ENCODE measurements at regions not wholly inside any gene's neighbourhood (a gene's known extent, or its start where the extent isn't known, plus 50 kb on each side); places are given as distances from the start of the nearest gene placed in this dataset.

GRCh38 chr1:104435255-104435654, 685.6 kb downstream of the AMY1C start:
- intact Hi-C loops (cut with DNase I) = no loop called here
- DNase-seq = no peak

DNA sequence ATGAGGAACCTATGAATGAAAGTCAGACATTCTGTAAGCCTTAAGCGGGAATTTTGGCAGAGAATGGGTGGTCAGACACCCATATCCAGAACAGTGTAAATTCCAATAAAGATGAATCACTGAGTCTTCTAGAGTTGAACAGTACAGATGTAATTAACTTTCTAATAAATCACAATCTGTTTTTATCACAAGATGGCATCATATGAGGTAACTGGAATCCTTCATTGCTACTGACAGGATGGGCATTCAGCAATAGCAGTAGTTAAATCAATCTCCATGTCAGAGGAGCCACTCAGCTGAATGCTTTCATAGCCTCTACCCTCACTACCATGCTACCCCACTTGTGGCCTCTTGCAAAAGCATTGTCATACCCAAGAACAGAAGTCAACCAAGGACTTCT, 690.3 kb downstream of the AMY1C start:
- DNase-seq = no peak
- intact Hi-C loops (cut with DNase I) = no loop called here

- intact Hi-C loops (cut with DNase I) = no loop called here
- DNase-seq = no peak
Observed at GRCh38 chr1:104456724-104457123, 707.0 kb downstream of the AMY1C start.

DNA sequence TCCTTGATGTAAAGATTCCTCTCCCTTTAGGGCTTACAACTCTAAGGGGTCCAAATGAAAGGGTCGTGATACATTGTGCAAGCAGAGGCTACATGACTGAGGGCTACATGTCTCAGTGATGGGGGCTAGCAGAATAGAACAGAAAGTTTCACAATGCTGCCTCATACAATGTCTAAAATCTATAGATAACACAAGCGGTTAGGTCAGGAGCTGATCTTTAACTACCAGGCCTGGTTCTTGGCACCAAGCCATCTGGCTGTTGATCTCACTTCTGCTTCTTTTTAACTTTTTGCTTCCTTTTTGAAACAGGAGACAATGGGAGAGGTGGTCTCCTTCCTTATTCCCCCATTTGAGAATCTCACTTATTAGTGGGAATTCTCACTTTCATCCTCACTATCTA, 710.2 kb downstream of the AMY1C start:
- intact Hi-C loops (cut with DNase I) = no loop called here
- DNase-seq = no peak

DNA sequence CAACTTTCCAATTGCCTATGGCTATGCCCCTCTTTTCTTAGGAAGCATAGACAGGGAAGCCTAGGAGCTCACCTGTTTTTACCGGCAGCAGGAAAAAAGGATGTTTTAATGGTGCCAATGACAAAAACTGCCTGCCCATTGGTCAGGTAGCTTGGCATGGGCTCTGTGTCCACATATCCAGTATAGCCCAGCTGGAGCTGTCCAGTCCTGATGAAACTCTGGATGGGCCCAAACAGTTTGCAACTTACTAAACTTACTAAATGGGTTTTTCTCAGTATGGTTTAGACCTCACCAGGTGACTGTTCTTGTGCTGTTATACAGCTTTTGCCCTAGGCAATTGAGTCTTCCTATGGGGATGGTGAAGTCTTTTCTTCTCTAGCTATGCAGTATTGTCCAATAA, 711.2 kb downstream of the AMY1C start:
- no peak for DNase-seq
- intact Hi-C loops (cut with DNase I) = no loop called here

DNA sequence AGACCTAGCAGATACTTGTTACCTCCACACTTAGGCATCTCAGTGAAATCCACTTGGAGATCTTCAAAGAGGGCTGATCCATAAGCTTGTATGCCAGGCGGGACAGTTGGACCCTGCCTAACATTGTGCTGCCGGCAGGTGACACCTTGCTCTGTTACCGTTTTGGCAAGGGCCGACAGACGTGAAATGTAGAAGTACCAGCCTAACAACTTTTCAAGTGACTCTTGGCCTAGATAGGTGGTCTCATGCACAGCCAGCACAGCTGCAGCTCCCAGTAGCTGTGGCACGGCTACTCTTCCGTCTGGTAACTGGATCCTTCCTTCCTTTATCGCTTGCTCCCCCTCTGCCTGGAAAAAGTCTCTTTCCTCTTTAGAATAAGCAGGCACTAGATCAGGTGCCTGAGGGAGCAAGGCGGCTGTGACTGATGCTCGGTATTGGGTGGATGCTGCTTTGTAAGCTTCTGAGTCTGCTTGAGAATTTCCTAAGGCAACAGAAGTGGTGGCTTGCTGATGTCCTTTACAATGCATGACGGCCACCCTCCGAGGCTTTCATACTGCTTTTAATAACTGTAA, 713.5 kb downstream of the AMY1C start:
- intact Hi-C loops (cut with DNase I) = no loop called here
- peak in 1 of 10 donors; percentile 59 for DNase-seq

GRCh38 chr1:104466068-104466467, 716.4 kb downstream of the AMY1C start:
- no peak for DNase-seq
- intact Hi-C loops (cut with DNase I) = no loop called here

- no peak for DNase-seq
- intact Hi-C loops (cut with DNase I) = no loop called here
Observed at GRCh38 chr1:104467590-104467989, 717.9 kb downstream of the AMY1C start.

DNA sequence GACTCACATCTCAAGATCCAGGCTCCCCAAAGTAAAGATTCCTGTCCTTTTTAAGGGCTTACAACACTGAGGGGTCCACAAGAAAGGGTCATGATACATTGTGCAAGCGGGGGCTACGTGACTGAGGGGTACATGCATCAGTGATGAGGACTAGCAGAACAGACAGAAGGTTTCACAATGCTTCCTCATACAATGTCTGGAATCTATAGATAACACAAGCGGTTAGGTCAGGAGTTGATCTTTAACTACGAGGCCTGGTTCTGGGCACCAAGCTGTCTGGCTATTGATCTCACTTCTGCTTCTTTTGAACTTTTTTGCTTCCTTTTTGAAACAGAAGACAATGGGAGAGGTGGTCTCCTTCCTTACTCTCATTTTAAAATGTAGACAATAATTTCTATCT, 718.6 kb downstream of the AMY1C start:
- intact Hi-C loops (cut with DNase I) = no loop called here

DNA sequence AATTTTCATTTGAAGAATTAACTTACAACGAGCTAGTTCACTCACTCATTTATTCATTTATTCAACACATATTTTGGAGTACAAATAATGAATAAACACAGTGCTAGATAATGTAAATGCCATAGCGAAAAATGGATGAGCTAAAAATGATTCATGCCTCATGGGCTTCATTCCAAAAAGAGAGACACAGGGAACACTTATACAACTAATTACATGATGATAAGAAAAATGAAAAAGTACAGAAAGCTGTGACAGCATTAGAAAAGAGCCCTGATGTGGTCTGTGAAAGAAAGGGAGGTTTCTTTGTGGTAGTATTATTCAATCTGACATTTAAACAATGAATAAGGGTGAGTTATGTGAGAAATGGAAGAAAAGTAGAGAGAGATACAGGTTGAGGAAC, 726.4 kb downstream of the AMY1C start:
- no peak for DNase-seq
- intact Hi-C loops (cut with DNase I) = no loop called here

More for the DNA sequence above, 718.6 kb downstream of the AMY1C start:
- DNase-seq = no peak

DNA sequence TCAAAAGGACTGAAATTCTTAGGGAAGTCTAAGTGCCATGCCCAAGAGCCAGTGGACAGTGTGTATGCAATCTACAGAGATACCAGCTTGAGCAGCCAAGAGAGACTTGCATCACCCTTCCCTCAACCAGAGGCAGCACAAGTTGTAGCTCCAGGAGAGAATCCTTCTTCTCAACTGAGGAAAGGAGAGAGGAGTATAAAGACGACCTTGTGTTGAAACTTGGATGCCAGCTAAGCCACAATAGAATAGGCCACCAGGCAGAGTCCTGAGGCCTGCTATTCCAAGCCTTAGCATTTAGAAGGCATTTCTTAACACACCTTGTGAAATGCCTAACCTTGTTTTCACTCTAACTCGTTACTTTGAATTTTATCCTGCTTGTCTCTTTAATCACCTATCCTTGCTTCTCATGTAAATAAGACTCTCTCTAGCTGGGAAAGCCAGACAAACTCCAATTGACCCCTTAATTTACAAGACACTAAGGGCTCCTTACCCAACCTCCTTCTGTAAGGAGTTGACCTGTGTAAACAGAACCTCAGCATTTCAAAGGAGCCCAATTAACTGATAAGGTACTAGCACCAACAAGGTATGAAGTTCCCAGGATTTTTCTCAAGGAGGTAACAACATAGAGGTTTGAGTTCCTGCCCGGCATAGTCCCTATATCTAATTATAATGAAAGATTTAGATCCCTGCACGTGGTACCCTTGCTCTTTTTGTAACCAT, 738.8 kb downstream of the AMY1C start:
- intact Hi-C loops (cut with DNase I) = no loop called here
- no peak for DNase-seq

DNA sequence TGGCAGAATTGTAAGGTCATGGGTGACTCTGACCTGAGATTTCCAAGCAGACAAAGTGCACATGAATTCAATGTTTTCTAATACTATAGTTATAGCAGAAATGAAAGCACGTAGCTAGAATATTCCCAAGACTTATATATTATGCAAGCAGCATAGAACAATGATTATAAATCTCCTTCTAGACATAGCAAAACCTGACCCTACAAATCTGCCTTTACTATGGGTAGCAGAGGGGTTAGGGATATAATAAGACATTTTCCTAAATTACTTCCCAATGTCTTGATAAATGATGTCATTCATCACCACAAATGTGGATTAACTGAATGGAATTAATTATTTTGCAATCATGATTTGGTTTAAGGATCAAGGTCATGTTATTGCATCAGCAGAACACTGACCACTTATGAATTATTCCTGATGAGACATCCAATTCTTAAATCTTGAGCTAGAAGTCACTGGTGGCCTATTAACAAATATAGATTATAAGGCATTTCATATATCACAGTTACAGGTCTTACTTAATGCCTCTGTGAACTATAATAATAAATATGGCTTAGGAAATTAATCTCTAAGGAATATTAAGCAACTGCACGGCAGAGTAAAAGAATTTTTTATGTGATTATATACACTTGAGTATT, 776.6 kb downstream of the AMY1C start:
- intact Hi-C loops (cut with DNase I) = no loop called here
- DNase-seq = no peak

- no peak for DNase-seq
- intact Hi-C loops (cut with DNase I) = no loop called here
Observed at GRCh38 chr1:104531990-104532389, 782.3 kb downstream of the AMY1C start.

DNA sequence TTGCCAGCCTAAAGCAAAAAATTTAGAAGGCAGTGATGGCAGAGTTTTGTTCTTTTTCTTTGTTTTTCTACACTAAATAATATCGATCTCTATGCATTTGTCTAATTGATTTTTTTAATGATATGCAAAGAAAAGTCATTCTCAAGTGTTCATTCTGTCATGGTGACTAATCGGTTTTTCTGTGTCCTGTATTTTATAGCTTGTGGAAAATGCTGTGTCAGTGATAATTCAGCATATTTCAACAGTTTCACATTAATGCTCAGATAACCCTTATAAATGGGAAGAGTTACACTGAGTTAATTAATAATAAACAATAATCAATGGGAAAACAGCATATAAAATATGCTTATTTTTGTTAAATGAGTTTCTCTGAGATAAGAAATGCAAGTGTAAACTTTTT, 824.9 kb downstream of the AMY1C start:
- no peak for DNase-seq
- intact Hi-C loops (cut with DNase I) = no loop called here

DNA sequence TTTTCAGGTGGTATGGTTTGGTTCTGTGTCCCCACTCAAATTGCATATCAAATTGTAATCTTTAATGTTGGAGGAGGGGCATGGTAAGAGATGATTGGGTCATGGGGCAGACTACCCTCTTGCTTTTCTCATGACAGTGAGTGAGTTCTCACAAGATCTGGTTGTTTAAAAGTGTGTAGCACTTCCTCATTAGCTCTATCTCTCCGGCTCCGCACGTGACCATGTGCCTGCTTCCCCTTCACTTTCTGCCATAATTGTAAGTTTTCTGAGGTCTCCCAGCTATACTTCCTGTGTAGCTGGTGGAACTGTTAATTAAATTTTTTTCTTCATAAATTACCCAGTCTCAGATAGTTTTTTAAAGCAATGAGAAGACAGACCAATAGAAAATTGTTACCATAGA, 843.2 kb downstream of the AMY1C start:
- intact Hi-C loops (cut with DNase I) = no loop called here
- DNase-seq = no peak

DNA sequence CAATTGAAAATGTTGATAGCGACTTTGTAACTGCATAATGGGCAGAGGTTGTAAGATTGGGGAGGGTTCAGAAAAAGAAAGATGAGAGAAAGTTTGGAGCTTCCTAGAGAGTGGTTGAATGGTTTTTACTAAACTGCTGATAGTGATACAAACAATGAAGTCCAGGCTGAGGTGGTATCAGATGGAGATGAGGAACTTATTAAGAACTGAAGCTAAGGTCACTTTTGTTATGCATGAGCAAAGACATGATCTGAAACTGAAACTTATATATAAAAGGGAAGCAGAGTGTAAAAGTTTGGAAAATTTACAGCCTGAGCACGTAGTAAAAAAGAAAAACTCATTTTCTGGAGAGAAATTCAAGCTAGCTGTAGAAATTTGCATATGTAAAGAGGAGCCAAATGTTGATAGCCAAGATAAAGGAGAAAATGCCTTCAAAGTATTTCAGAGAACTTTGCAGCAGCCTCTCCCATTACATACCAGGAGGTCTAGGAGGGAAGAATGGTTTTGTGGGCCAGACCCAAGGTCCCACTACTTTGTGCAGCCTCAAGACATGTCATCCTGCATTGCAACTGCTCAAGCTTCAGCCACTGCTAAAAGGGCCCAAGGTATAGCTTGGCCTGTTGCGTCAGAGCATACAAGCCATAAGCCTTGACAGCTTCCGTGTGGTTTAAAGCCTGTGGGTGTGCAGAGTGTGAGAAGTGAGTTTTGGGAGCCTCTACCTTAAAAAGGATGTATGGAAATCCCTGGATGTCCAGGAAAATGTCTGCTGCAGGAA, 843.9 kb downstream of the AMY1C start:
- DNase-seq = no peak
- intact Hi-C loops (cut with DNase I) = no loop called here

DNA sequence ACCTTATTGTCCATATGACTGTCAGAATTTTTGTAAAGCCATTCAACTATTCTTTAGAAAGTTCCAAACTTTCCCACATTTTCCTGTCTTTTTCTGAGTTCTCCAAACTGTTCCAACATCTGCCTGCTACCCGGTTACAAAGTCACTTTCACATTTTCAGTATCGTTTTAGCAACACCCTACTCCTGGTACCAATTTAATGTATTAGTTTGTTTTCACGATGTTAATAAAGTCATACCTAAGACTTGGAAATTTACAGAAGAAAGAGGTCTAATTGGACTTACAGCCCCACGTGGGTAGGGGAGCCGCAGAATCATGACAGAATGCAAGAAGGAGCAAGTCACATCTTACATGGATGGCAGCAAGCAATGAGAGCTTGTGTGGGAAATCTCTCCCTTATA, 867.8 kb downstream of the AMY1C start:
- DNase-seq = no peak

DNA sequence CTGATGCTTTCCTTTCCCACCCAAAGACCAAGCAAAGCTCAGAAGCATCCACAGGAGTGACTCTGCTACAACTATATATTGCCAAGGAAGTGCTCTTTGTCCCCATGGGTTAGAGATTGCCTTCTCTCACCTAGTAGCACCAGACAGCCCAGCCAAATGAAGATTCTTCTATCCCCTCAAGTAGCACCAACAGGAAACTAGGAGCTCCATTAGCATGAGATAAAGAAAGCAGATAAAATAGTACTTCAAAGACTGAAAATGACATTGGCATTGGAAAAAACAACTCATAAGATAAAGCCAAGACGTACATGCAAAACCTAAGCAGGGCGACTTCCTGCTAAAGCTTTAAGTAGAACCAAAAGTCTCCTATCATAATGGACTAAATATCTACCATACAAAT, 871.5 kb downstream of the AMY1C start:
- DNase-seq = no peak
- intact Hi-C loops (cut with DNase I) = no loop called here

More for the DNA sequence above, 867.8 kb downstream of the AMY1C start:
- intact Hi-C loops (cut with DNase I) = no loop called here

GRCh38 chr1:104624538-104624937, 874.8 kb downstream of the AMY1C start:
- intact Hi-C loops (cut with DNase I) = no loop called here
- DNase-seq = no peak

GRCh38 chr1:104629589-104629988, 879.9 kb downstream of the AMY1C start:
- intact Hi-C loops (cut with DNase I) = no loop called here
- no peak for DNase-seq

DNA sequence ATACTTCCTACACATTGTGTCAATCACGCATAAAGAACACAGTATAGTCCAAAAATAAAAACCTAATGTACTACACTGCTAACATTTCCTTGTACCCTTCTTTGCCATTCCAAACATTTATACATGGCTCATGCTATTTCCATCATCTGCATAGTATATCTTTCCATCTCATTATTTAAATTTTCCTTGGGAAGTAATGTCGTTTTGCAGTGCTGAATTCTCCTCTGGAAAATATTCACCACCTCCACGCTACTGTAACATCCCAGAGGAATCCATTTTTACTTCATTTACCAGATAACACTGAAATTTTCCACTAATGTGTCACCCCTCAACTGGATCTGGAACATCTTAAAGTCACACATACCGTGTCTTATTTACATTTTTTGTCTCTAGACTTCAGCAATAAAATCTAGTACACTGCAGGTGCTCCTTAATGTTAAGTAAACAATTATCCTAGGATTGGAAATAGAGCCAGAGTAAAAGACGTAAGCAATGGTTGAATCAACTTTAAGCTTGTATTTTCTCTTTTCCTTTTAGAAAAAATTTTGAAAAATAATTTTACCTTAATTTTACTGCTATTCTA, 881.0 kb downstream of the AMY1C start:
- intact Hi-C loops (cut with DNase I) = no loop called here
- no peak for DNase-seq

All from posterior cingulate gyrus (tissue), 11 donors.